ENCODE measurements at regions not wholly inside any gene's neighbourhood (a gene's known extent, or its start where the extent isn't known, plus 50 kb on each side); places are given as distances from the start of the nearest gene placed in this dataset.

DNA sequence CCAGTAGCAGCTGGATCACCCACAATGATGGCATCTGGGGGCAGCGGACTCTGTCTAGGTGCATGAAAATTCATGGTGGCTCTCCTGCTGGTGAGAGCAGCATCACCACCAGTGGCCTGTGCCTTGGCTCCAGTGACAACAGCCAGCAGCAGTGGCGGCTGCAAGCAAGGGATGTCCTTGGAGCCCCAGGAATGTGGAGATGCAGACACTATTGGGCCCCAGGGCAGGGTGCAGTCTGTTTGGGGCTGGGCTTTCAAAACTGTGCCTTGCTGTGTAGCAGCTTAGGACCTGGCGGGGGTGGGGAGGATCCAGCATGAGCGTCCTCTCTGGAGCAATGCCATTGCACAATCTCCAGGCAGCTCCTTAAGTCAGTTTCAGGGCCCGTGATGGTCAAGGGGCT lies 199.7 kb downstream of the CHD9NB start:
- TF ChIP-seq, protein P1, sequence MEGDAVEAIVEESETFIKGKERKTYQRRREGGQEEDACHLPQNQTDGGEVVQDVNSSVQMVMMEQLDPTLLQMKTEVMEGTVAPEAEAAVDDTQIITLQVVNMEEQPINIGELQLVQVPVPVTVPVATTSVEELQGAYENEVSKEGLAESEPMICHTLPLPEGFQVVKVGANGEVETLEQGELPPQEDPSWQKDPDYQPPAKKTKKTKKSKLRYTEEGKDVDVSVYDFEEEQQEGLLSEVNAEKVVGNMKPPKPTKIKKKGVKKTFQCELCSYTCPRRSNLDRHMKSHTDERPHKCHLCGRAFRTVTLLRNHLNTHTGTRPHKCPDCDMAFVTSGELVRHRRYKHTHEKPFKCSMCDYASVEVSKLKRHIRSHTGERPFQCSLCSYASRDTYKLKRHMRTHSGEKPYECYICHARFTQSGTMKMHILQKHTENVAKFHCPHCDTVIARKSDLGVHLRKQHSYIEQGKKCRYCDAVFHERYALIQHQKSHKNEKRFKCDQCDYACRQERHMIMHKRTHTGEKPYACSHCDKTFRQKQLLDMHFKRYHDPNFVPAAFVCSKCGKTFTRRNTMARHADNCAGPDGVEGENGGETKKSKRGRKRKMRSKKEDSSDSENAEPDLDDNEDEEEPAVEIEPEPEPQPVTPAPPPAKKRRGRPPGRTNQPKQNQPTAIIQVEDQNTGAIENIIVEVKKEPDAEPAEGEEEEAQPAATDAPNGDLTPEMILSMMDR (conservative IDR thresholded peaks at IDR 0.05) = no peak
- no peak for TF ChIP-seq EZH2 (IDR thresholded peaks at IDR 0.05; ENCODE audit: low read depth)

Measured in PC-9 (cell line).